ENCODE measurements at regions not wholly inside any gene's neighbourhood (a gene's known extent, or its start where the extent isn't known, plus 50 kb on each side); places are given as distances from the start of the nearest gene placed in this dataset.

DNA sequence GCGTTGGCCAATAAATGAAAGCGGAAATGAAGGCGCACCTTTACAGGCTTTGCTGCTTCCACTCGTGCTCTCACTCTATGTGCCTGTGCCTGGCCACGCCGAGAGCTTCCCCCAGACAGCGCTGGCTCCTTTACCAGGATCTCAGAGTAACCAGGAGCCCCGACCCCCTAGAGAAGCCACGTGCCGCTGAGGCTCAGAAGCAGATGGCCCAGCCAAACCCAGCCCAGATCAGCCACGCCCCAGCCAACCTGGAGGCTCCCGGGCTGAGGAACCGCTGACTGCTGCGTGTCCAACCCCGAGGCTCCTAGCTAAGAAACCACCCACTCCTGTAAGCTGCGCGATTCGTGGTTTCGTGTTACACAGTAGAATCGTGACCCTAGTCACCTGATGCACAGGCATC lies 199.3 kb downstream of the NCK2 start:
- no peak for DNase-seq (ENCODE audit: low read depth in 2 of 3, low spot score in 2 of 3)

All from activated CD8-positive, alpha-beta memory T cell treated with anti-CD3 and anti-CD28 coated beads for 48 hours (primary cell).